SK-N-SH (cell line): ENCODE measurements at regions not wholly inside any gene's neighbourhood (a gene's known extent, or its start where the extent isn't known, plus 50 kb on each side); places are given as distances from the start of the nearest gene placed in this dataset.
A peak's percentile ranks its signal among the peaks of the same experiment; 100 is the strongest.

Experiments used
- CTCF ChIA-PET: fragments of 300-600, 350-600 bp; formaldehyde crosslinking; extraction: SDS; loops from one replicate; lab custom pipeline; 2021; lab: Yijun Ruan, JAX
- POLR2A ChIA-PET: fragments of 350-600 bp; sonication (Branson Sonifier 250); formaldehyde crosslinking; extraction: SDS; loops from one replicate; lab custom pipeline; 2020; ENCODE audit warnings: antibody characterized with exemption, inconsistent platforms; lab: Yijun Ruan, JAX
- DNase-seq: peaks from one replicate; pipeline ENCODE4 v3.0.0; 2012
- H2AFZ ChIP-seq: fragments of 200-600 bp; sonication (generic); 2 replicates; pipeline ENCODE4 v1.8.1; 2016; ENCODE audit warnings: antibody characterized with exemption, mild to moderate bottlenecking, low read depth
- H3F3A ChIP-seq: fragments of 200-600 bp; sonication (generic); replicated peaks from 2 replicates; pipeline ENCODE3; 2016; ENCODE audit warnings: antibody characterized with exemption, mild to moderate bottlenecking; ENCODE audit not compliant: insufficient read depth
- H3K27ac ChIP-seq, 2 experiments: fragments of 200-500 bp in 1 of 2; fragments of 200-600 bp in 1 of 2; sonication (Bioruptor generic) in 1 of 2; sonication (generic), shearing (Covaris generic) in 1 of 2; 2 replicates each; pipeline versions ENCODE4 v1.5.1 to v1.6.1; 2014 to 2016; ENCODE audit warnings: low read depth in 2 of 2, inconsistent platforms in 1 of 2, low read length in 1 of 2, mild to moderate bottlenecking in 1 of 2, mixed read lengths in 1 of 2
- H3K27me3 ChIP-seq: fragments of 200-600 bp; sonication (generic), shearing (Covaris generic); 2 replicates; pipeline ENCODE4 v1.6.1; 2016; ENCODE audit warnings: mixed run types; ENCODE audit not compliant: insufficient read depth
- H3K36me3 ChIP-seq, 2 experiments: fragments of 200-500 bp in 1 of 2; fragments of 200-600 bp in 1 of 2; sonication (Bioruptor generic) in 1 of 2; sonication (generic) in 1 of 2; replicated peaks in 1 of 2; 2 replicates each; pipeline versions ENCODE3 to v1.5.1; 2014 to 2016; ENCODE audit warnings: low read length in 1 of 2, mild to moderate bottlenecking in 1 of 2; ENCODE audit not compliant: insufficient read depth in 2 of 2, control insufficient read depth in 1 of 2
- H3K4me1 ChIP-seq, 2 experiments: fragments of 200-500 bp in 1 of 2; fragments of 200-600 bp in 1 of 2; sonication (Bioruptor generic) in 1 of 2; sonication (generic), shearing (Covaris generic) in 1 of 2; 2 replicates each; pipeline versions ENCODE4 v1.5.1 to v1.6.1; 2014 to 2016; ENCODE audit warnings: low read depth in 1 of 2, low read length in 1 of 2, mixed run types in 1 of 2; ENCODE audit not compliant: insufficient read depth in 2 of 2, control insufficient read depth in 1 of 2
- H3K4me2 ChIP-seq: fragments of 200-600 bp; sonication (generic), shearing (Covaris generic); 2 replicates; pipeline ENCODE4 v1.6.1; 2017; ENCODE audit warnings: mixed run types
- H3K4me3 ChIP-seq, 2 experiments: fragments of 200-500 bp in 1 of 2; fragments of 200-600 bp in 1 of 2; sonication (Bioruptor generic) in 1 of 2; sonication (generic), shearing (Covaris generic) in 1 of 2; 2 replicates each; pipeline versions ENCODE4 v1.5.1 to v1.8.1; 2014 to 2016; ENCODE audit warnings: low read depth in 2 of 2, inconsistent platforms in 1 of 2, low read length in 1 of 2, mild to moderate bottlenecking in 1 of 2, mixed read lengths in 1 of 2, moderate library complexity in 1 of 2
- H3K79me2 ChIP-seq: fragments of 200-600 bp; sonication (generic); 2 replicates; pipeline ENCODE4 v1.8.1; 2017; ENCODE audit warnings: mild to moderate bottlenecking; ENCODE audit not compliant: insufficient read depth
- H3K9ac ChIP-seq: fragments of 200-600 bp; sonication (generic); 2 replicates; pipeline ENCODE4 v1.6.1; 2017; ENCODE audit warnings: mixed run types
- H3K9me2 ChIP-seq: fragments of 200-600 bp; sonication (generic); 2 replicates; pipeline ENCODE4 v1.6.1; 2017; ENCODE audit warnings: mixed run types
- H3K9me3 ChIP-seq: fragments of 200-600 bp; sonication (generic); 2 replicates; pipeline ENCODE4 v1.6.1; 2017; ENCODE audit warnings: mixed run types, mild to moderate bottlenecking, moderate library complexity
- H4K20me1 ChIP-seq: fragments of 200-600 bp; sonication (generic); 2 replicates; pipeline ENCODE4 v1.6.1; 2017; ENCODE audit warnings: mild to moderate bottlenecking, mixed run types; ENCODE audit not compliant: insufficient read depth
- FOSL2 ChIP-seq: IDR thresholded peaks from 2 replicates; pipeline ENCODE4 v1.4.0; 2012; ENCODE audit warnings: low read depth, mild to moderate bottlenecking, moderate library complexity, borderline replicate concordance
- MEF2A ChIP-seq: IDR thresholded peaks from 2 replicates; pipeline ENCODE4 v1.4.0; 2012; ENCODE audit warnings: low read depth, borderline replicate concordance
- MXI1 ChIP-seq: IDR thresholded peaks from 2 replicates; pipeline ENCODE4 v1.6.1; 2012; ENCODE audit warnings: mild to moderate bottlenecking, low read depth, low read length, improper control_type of control experiment
- NFIC ChIP-seq: IDR thresholded peaks from 2 replicates; pipeline ENCODE4 v1.4.0; 2012; ENCODE audit warnings: borderline replicate concordance
- NRF1 ChIP-seq: IDR thresholded peaks from 2 replicates; pipeline ENCODE4 v1.6.1; 2012; ENCODE audit warnings: low read depth, mild to moderate bottlenecking, low read length
- POLR2AphosphoS5 ChIP-seq: IDR thresholded peaks from 2 replicates; pipeline ENCODE4 v1.6.1; 2012; ENCODE audit warnings: low read depth, low read length
- RCOR1 ChIP-seq: fragments of 150-350 bp; IDR thresholded peaks from 2 replicates; pipeline ENCODE4 v1.6.1; 2017; ENCODE audit warnings: antibody characterized with exemption, low read length
- SMC3 ChIP-seq: IDR thresholded peaks from 2 replicates; pipeline ENCODE4 v1.6.1; 2012; ENCODE audit warnings: low read depth, low read length, improper control_type of control experiment
- TCF12 ChIP-seq: IDR thresholded peaks from 2 replicates; pipeline ENCODE4 v1.4.0; 2012
- WGBS: methylation state at CpG from one replicate; pipeline ENCODE4 v1.1.6; 2017; ENCODE audit warnings: low lambda C conversion rate; 5-methylcytosine and 5-hydroxymethylcytosine counted together
- TF ChIP-seq, protein P1 (sequence below): IDR thresholded peaks from 2 replicates; pipeline ENCODE4 v1.4.0; 2012; ENCODE audit warnings: low read depth
- TF ChIP-seq, protein P2 (sequence below): fragments of 200-600 bp; sonication (generic); IDR thresholded peaks from 2 replicates; pipeline ENCODE4 v1.6.1; 2017; ENCODE audit warnings: antibody characterized with exemption, mild to moderate bottlenecking, moderate library complexity
- TF ChIP-seq, protein P3 (sequence below): IDR thresholded peaks from 2 replicates; pipeline ENCODE4; 2012

DNA sequence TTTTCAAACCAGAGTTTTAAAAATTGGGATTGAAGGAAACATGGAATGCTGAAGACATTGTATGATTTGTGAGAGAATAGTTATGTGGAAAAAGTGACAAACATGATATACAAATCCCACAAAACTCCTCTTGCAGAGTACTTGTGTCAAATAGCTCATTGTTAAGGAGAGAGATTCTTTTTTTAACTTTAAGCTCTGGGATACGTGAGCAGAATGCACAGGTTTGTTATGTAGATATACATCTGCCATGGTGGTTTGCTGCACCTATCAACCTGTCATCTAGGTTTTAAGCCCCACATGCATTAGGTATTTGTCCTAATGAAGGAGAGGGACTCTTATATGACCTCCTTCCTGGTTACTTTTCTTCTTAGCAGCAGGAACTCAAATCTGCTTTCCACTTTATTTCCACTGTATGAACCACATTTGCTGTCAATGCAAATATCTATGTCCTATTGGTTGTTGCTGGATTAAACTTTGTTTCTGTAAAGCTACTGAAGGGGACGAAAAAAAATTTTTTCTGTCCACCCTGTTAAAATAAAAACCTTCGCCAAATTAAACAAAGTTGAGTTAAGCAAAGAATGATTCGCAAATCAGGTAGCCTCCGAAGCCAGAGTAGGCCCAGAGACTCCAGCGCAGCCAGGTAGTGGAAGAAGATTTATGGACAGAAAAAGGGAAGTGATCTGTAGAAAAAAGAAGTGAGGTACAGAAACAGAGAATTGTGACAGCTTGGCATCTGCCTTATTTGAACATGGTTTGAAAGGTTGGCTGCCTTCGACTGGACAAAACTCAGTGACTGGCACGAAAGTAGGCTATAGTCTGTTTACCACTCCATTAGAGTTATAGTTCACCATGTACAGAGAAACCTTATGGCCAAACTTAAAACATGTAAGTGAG is 430.1 kb upstream of the CHST9 start:
- TF ChIP-seq NFIC: no peak
- Histone ChIP-seq H3K4me1 (no peaks in the 10 kb centered on the region), H3K27me3 (no peaks in the 10 kb centered on the region), H3K9me3 (no peaks in the 10 kb centered on the region), H2AFZ (no peak overlapping the region), H3K4me3 (no peak overlapping the region), H3K27ac (no peak overlapping the region), H3K4me2 (no peak overlapping the region), H3F3A (no peaks in the 10 kb centered on the region), H4K20me1 (no peaks in the 10 kb centered on the region), H3K36me3 (no peaks in the 10 kb centered on the region), H3K9ac (no peak overlapping the region), H3K9me2 (no peaks in the 10 kb centered on the region), H3K79me2 (no peaks in the 10 kb centered on the region)
- no peak for DNase-seq
- WGBS: 76% methylated on average over 8 of the region's 8 CpGs
- ChIA-PET CTCF (interaction anchor here (4.3 kb wide), 1 partner anchor 10 kb away, joined by 20 read pairs; no protein-coding TSS in a partner anchor), POLR2A (no interaction called here)

DNA sequence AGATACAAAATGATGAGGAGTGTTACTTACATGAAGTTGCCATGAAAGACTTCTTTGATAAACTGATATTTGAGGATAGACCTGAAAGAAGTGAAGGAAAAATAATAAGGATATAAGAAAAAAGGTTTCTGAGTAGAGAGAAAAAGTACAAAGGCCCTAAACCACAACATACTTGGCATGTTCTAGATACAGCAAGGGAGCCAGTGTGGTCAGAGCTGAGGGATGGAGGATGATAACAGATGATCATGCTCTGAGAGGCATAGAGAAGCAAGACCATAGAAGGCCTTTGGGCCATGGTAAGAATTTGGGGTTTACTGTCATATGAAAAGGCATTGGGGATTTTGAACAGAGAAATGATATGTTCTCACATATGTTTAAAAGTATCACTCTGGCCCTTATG is 424.1 kb upstream of the CHST9 start:
- Histone ChIP-seq H3F3A (no peaks in the 10 kb centered on the region), H3K79me2 (no peaks in the 10 kb centered on the region), H3K4me2 (no peak overlapping the region), H3K36me3 (no peaks in the 10 kb centered on the region), H3K4me1 (peaks cover 0 to 7% of the 10 kb centered on the region in 2 experiments; a peak in 2 of 4 replicates), H3K9me3 (no peaks in the 10 kb centered on the region), H3K4me3 (no peak overlapping the region), H3K27me3 (no peaks in the 10 kb centered on the region), H4K20me1 (no peaks in the 10 kb centered on the region), H3K9me2 (no peaks in the 10 kb centered on the region), H3K27ac (no peak overlapping the region), H3K9ac (no peak overlapping the region), H2AFZ (no peak overlapping the region)
- ChIA-PET CTCF (interaction anchor here (0.7 to 2.5 kb wide), 10 partner anchors 8 to 714 kb away, joined by 3 to 10 read pairs (median 3); no protein-coding TSS in a partner anchor), POLR2A (no interaction called here)
- TF ChIP-seq MXI1: no peak
- no peak for TF ChIP-seq POLR2AphosphoS5
- TF ChIP-seq MEF2A: no peak
- TF ChIP-seq FOSL2: no peak
- TF ChIP-seq, protein P1, sequence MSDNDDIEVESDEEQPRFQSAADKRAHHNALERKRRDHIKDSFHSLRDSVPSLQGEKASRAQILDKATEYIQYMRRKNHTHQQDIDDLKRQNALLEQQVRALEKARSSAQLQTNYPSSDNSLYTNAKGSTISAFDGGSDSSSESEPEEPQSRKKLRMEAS: no peak
- no peak for TF ChIP-seq TCF12
- TF ChIP-seq NFIC: no peak
- no peak for TF ChIP-seq RCOR1
- TF ChIP-seq SMC3: no peak
- no peak for TF ChIP-seq NRF1
- no peak for DNase-seq

DNA sequence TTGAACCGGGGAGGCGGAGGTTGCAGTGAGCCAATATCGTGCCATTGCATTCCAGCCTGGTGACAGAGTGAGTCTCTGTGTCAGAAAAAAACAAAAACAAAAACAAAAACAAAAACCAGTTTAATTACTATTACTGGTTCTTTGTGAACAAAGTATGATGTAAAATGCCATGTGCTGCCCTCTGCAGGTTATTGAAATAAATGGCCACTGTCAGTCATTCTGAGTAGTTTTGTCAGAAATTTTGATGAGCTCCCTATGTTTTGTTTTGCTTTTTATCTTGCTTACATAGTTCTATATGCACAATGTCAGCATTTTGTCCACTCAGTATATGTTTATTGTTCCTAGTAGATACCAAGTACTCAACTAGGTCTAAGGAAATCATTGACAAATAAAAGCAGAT is 423.6 kb upstream of the CHST9 start:
- peaks cover 0 to 7% of the 10 kb centered on the region in 2 experiments; a peak in 2 of 4 replicates for H3K4me1 ChIP-seq
- ChIA-PET POLR2A (no interaction called here), CTCF (interaction anchor here (0.7 to 2.5 kb wide), 14 partner anchors 9 to 714 kb away, joined by 3 to 10 read pairs (median 3); no protein-coding TSS in a partner anchor)
- H3K4me2 ChIP-seq: no peak overlapping the region
- H3K79me2 ChIP-seq: no peaks in the 10 kb centered on the region
- DNase-seq: no peak
- H3K4me3 ChIP-seq: no peak overlapping the region
- H3K27ac ChIP-seq: no peak overlapping the region
- TF ChIP-seq, protein P2, sequence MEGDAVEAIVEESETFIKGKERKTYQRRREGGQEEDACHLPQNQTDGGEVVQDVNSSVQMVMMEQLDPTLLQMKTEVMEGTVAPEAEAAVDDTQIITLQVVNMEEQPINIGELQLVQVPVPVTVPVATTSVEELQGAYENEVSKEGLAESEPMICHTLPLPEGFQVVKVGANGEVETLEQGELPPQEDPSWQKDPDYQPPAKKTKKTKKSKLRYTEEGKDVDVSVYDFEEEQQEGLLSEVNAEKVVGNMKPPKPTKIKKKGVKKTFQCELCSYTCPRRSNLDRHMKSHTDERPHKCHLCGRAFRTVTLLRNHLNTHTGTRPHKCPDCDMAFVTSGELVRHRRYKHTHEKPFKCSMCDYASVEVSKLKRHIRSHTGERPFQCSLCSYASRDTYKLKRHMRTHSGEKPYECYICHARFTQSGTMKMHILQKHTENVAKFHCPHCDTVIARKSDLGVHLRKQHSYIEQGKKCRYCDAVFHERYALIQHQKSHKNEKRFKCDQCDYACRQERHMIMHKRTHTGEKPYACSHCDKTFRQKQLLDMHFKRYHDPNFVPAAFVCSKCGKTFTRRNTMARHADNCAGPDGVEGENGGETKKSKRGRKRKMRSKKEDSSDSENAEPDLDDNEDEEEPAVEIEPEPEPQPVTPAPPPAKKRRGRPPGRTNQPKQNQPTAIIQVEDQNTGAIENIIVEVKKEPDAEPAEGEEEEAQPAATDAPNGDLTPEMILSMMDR: peak; percentile 65
- TF ChIP-seq, protein P3, sequence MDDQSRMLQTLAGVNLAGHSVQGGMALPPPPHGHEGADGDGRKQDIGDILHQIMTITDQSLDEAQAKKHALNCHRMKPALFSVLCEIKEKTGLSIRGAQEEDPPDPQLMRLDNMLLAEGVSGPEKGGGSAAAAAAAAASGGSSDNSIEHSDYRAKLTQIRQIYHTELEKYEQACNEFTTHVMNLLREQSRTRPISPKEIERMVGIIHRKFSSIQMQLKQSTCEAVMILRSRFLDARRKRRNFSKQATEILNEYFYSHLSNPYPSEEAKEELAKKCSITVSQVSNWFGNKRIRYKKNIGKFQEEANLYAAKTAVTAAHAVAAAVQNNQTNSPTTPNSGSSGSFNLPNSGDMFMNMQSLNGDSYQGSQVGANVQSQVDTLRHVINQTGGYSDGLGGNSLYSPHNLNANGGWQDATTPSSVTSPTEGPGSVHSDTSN: peak; percentile 41
- TF ChIP-seq, protein P1: no peak
- no peaks in the 10 kb centered on the region for H3K36me3 ChIP-seq
- H3K9me3 ChIP-seq: no peaks in the 10 kb centered on the region
- no peaks in the 10 kb centered on the region for H3F3A ChIP-seq
- no peaks in the 10 kb centered on the region for H4K20me1 ChIP-seq
- H2AFZ ChIP-seq: no peak overlapping the region
- no peaks in the 10 kb centered on the region for H3K27me3 ChIP-seq
- 76% methylated on average over 3 of the region's 3 CpGs for WGBS
- H3K9ac ChIP-seq: no peak overlapping the region
- H3K9me2 ChIP-seq: no peaks in the 10 kb centered on the region
